IPS-NIHi11 (cell line): ENCODE measurements at regions not wholly inside any gene's neighbourhood (a gene's known extent, or its start where the extent isn't known, plus 50 kb on each side); places are given as distances from the start of the nearest gene placed in this dataset.

Experiments
- DNase-seq: peaks from one replicate; pipeline ENCODE4 v3.0.0; 2012; ENCODE audit warnings: mixed read lengths, low spot score

GRCh38 chr14:71467361-71467811 is 464.8 kb upstream of the RGS6 start:
- no peak for DNase-seq

GRCh38 chr14:71468701-71469100 is 463.5 kb upstream of the RGS6 start:
- DNase-seq: no peak

GRCh38 chr14:71469643-71470335 is 462.4 kb upstream of the RGS6 start:
- no peak for DNase-seq

DNA sequence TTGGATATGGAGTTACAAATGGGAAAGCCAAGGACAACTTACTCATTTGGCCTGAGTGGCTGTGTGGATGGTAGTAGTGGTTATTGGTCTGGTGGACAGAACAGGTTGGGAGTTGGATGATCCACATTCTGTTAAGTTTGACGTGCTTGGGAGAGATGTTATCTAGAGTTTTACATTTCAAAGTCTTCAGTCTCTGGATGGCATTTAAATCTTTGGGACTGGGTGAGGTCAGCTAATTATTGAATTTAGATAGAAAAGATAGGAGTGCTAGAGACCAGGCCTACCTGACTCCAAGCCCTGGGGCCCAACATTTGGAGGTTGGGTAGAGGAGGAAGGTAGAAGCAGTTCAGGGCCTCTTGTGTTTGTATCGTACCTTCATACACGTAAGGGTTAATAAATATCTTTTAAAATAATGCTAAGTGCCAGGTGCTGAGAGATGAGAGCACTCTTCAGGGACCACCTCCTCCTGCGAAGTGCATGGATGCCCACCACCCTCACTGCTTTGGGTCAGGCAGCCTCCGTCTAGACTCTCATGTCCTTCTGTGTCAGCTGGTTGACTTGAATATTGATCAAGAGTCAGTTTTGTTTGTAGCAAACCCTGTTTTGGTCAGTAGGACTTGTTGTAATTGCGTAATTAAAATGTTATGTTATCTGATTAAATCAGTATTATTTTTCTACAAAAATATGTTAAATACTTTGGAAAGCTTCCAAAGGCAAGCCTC is 460.4 kb upstream of the RGS6 start:
- no peak for DNase-seq

DNA sequence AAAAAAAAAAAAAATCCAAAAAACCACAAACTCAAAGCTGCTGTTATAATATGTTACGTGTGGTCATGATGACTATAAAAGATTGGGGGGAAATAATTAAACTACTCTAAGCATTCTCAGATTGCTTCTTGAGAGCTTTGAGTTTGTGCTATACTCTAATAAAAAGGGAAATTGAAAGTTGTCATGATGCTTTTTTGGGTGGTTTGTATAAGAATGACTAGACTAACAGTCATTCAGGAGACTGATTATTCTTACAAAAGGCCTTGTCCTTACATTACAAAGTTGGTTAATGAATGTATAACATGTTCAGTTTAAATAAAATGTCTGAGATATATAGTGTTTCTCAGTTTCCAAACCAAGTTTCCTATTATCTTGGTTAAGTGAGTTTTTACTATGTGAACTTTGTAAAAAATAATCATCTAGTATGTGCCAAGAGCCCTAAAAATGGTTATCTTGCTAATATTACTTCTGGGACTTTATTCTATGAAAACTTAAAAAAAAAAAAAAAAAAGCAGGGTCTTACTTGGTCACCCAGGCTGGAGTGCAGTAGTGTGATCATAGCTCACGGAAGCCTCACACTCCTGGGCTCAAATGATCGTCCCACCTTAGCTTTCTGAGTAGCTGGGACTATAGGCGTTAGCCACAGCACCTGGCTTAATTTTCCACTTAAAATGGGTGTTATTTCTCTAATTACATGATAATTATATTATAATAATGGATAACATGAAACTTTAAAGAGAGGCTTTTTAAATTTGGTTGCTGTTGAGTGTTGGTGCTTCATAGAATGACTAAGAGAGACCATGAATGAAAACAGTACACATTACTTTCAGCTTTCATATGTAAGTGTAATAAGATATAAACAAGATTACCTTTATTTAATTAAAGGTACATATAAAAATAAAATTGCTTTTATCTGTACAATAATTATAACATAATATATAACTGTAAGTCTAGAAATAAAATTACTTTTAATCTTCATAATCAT is 459.6 kb upstream of the RGS6 start:
- DNase-seq: no peak

DNA sequence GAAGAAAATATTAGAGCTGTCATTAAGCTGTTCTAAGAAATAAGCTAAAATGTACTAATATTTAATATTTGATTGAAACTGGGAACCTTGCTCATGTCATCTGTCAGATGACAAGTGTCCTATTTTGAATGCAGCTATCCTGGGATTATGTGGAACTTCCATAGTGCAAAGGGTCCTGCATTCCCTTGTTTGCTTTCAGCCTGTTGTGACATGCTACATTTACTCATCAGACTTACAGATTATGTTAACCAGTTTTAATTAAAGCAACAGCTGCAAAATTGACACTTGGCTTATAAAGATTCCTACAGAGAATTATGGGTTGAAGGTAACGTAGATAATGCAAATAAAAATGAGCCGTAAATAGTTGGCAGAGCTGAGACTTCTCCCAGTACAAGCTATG is 458.4 kb upstream of the RGS6 start:
- DNase-seq: no peak

DNA sequence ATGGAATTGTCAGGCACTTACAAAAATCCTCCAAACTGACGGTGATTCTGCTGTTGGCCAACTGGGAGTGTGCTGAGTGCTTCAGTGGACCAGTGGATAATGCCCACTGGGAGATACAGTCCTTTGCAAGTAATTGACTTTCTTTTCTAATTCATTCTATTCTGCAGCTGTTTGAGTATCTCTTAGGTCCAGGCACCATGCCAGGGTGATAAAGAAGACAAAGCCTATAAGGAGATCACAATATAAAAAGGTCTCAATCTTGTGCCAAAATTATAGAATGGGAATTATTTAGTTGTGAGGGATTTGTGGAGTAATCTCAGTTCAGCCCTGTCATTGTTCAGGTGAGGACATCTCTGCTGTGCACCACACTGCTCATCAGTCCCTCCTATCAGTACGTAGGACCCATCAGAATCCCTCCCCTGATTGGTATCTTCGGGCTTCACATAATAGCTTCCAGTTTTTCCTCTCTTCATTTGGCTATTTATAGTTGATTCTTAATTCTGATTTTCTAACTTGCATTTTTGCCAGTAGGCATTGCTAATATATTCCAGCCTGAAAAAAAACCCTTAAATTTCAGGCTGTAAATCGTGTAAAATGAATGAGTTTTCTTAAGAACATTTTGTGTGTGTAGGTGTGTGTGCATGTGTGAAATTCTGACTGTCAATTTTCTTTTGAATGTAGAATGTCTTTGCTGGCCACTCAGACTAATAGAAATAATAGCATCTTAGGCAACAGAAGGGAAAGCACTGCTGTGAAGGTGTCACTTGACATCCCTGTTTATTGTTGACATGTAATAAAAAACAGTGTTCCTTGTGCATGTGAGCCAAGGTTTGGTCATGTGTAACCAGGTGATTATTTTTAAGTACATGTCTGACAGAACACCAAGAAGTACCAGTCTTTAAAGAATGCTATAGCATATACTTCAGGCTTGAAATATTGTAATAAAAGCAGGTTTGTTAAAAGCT is 457.6 kb upstream of the RGS6 start:
- DNase-seq: no peak

DNA sequence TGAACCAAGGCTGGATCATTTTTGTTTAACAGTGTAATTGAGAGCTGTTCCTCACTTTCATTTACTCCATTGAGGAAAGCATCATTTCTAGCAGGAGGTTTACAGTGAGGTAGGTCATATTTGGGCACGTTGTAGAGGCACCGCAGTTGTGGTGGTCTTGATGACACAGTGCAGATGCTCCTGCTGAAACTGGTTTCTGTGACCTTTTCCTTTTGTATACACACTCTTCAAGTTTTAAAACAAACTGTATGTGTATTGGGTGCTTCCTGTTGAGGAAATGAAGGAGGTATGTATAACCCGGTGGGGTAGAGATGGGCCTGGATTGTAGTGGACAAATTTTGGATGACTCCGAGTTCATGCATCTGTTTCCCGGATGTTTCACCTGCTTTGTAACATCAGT is 456.3 kb upstream of the RGS6 start:
- no peak for DNase-seq

DNA sequence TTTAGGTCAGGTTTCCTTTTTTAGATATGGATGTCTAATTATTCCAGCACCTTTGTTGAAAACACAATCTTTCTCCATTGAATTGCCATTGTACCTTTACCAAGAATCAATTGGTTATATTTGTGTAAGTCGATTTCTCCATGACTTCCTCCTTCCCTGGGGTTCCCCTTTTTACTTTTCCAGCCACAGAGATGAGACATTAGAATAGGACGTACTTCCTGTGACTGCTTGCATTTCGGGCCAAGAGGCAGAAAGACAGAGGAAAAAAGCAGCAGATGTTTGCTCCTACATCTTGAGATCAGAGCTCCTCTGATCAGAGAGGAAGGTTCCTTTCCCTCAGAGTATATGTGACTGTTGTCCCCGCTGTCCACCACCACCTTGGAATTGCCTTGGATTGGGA is 453.7 kb upstream of the RGS6 start:
- no peak for DNase-seq

DNA sequence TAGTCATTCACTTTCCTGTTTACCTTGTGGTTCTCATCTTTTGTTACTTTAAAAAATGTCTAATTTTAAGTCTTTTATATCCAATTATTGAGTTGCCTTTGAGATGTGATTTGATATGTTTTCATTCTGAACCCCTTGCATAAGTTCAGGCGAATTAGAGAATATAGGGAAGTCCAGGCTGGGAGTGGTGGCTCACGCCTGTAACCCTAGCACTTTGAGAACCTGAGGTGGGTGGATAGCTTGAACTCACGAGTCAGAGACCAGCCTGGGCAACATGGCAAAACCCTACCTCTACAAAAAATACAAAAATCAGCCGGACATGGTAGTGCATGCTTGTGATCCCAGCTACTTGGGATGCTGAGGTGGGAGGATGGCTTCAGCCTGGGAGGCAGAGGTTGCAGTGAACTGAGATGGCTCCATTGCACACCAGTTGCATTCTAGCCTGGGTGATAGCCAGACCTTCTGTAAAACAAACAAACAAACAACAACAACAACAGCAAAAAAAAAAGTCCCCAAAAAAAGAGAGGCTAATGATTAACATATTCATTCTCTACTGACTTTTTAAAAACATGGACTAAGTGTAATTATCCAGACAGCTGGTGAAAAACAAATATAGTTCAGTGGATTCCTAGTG is 451.1 kb upstream of the RGS6 start:
- DNase-seq: no peak

DNA sequence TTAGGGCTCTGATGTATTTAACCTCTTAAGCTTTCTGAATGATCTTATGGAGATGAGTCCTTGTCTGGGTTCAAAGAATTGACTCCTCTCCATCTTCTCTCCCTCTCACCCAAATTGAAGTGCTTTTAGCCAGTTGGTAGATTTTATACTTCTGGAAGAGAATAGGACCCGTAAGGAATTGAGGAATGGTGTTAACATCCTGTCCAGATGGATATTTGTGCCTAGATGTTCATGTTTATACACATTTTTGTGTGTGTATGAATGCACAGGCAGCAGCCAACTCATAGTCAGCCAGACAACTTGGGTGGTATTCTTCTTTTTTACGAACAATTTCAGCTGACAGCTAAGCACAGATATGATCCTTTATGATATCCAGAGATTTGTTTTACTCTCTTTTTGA is 449.6 kb upstream of the RGS6 start:
- DNase-seq: no peak

DNA sequence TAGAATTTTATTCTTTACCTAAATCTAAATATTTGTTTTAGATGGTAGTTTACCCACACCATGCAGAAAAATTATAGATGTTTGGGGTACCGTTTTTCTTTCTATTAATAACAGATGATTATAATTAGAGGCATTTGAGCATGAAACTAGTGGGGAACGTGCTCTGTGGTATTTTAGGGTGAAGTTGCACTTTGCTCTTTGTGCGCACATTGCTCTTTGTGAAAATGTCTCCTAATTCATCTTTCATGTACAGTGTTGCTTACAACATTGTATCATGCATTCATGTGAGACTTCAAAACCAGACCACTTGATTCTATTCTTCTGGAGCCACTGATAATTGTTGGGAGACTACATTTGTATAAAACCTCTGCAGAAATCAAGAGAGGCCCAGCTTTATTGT is 449.1 kb upstream of the RGS6 start:
- no peak for DNase-seq

- DNase-seq: no peak
Measured at GRCh38 chr14:71485833-71486232, 446.4 kb upstream of the RGS6 start.

GRCh38 chr14:71486279-71486678 is 445.9 kb upstream of the RGS6 start:
- DNase-seq: no peak

GRCh38 chr14:71487449-71487848 is 444.8 kb upstream of the RGS6 start:
- no peak for DNase-seq

GRCh38 chr14:71487941-71488340 is 444.3 kb upstream of the RGS6 start:
- DNase-seq: no peak

DNA sequence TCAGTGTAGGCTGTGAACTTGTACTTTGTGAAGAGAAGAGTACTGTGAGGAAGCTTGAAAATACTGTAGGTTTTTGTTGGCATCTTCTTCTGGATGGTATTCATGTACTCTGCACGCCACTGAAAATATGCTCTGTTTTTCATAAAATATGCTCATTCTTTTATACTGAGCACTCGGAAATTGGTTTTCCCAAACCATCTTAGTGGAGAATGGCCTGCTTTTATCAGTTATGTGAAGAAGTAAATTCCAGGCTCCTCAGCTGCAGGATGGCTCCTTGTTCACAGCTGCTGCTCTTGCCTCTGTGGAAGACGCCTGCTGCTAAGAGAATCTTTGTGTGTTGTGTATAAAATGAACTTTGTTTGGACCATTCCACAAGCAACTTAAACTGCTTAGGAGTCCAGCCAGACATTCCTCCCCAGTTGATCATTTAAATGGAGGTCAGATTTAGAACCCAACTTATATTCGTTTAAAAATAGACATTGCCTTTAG is 443.5 kb upstream of the RGS6 start:
- DNase-seq: no peak

- DNase-seq: no peak
Measured at GRCh38 chr14:71489742-71490141, 442.5 kb upstream of the RGS6 start.

DNA sequence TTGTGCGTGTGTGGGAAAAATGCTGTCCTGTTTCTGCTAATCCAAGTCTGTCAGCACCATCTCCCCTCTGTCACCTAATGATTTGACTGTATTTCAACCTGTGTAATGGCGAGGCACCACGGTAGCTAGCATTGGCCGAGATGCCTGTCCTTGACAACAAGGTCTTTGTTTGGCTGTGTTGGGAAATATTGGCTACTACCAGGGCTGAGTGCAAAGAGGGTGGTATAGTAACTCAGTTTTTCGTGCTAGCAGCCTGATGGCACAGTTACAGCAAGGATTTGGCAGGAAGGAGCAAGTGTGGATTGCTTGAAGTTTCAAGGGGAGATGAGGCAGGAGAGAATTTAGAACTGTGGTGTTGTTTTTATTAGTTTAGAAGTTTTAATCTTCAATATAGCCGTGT is 440.3 kb upstream of the RGS6 start:
- no peak for DNase-seq

DNA sequence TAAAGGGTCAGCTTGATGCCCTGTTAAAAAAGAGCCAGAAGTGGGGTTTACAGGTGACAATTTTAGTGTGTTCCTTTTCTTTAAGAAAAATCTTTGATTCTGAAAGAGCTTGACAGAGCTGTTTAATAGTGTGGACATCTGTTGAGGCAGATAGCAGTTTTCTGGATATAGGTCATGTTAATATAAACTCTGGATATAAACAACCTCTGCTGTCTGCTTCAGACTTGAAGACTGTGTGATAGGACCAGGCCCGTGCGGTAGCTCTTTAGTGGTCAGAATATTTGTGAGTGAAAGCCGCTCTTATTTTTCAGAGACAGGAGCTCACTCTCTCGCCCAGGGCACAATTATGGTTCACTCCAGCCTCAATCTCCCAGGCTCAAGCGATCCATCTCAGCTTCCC is 439.9 kb upstream of the RGS6 start:
- DNase-seq: no peak

- DNase-seq: no peak
Measured at GRCh38 chr14:71497645-71498086, 434.6 kb upstream of the RGS6 start.
